ENCODE measurements at regions not wholly inside any gene's neighbourhood (a gene's known extent, or its start where the extent isn't known, plus 50 kb on each side); places are given as distances from the start of the nearest gene placed in this dataset.

GRCh38 chr6:23637296-23637695, 488.7 kb upstream of the NRSN1 start:
- TF ChIP-seq CTCF (IDR thresholded peaks at IDR 0.05; ENCODE audit: poor library complexity) (no peak), EZH2 (IDR thresholded peaks at IDR 0.05; ENCODE audit: borderline replicate concordance) (no peak)
